GM12875 (cell line): ENCODE measurements at regions not wholly inside any gene's neighbourhood (a gene's known extent, or its start where the extent isn't known, plus 50 kb on each side); places are given as distances from the start of the nearest gene placed in this dataset.

ENCODE experiments used
- H3K4me3 ChIP-seq: one replicate; pipeline ENCODE4 v1.5.1; 2011; ENCODE audit warnings: low read depth, low read length, control low read depth
- TF ChIP-seq, protein P1 (sequence below): IDR thresholded peaks from 2 replicates; pipeline ENCODE4 v1.5.1; 2011; ENCODE audit warnings: low read depth, mild to moderate bottlenecking, control low read depth, inconsistent platforms, low read length, moderate library complexity, borderline replicate concordance; ENCODE audit not compliant: insufficient read depth

DNA sequence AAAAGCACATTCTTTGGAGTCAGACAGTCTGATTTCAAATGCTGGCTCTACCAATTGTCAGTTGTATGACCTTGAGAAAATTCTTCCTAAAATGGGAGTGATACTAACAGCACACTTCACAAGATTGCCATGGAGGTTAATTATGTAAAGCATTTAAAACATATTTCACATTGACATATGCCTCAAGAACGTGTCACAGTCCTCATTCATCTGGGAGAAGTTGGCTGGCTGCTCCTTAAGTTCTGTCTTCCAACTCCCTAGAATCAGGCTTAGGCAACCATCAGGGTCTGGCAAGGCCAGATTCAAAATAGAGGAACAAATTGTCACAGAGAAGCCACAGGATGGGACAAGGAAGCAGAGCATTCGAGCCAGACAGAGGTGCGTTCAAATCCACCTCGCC, 228.0 kb upstream of the RND3 start:
- H3K4me3 ChIP-seq = no peak overlapping the region
- TF ChIP-seq, protein P1, sequence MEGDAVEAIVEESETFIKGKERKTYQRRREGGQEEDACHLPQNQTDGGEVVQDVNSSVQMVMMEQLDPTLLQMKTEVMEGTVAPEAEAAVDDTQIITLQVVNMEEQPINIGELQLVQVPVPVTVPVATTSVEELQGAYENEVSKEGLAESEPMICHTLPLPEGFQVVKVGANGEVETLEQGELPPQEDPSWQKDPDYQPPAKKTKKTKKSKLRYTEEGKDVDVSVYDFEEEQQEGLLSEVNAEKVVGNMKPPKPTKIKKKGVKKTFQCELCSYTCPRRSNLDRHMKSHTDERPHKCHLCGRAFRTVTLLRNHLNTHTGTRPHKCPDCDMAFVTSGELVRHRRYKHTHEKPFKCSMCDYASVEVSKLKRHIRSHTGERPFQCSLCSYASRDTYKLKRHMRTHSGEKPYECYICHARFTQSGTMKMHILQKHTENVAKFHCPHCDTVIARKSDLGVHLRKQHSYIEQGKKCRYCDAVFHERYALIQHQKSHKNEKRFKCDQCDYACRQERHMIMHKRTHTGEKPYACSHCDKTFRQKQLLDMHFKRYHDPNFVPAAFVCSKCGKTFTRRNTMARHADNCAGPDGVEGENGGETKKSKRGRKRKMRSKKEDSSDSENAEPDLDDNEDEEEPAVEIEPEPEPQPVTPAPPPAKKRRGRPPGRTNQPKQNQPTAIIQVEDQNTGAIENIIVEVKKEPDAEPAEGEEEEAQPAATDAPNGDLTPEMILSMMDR = no peak

GRCh38 chr2:150710916-150711315, 223.4 kb upstream of the RND3 start:
- no peak overlapping the region for H3K4me3 ChIP-seq
- TF ChIP-seq, protein P1 = no peak

- TF ChIP-seq, protein P1 = no peak
- H3K4me3 ChIP-seq = no peak overlapping the region
Observed at GRCh38 chr2:150710041-150710440, 222.6 kb upstream of the RND3 start.

DNA sequence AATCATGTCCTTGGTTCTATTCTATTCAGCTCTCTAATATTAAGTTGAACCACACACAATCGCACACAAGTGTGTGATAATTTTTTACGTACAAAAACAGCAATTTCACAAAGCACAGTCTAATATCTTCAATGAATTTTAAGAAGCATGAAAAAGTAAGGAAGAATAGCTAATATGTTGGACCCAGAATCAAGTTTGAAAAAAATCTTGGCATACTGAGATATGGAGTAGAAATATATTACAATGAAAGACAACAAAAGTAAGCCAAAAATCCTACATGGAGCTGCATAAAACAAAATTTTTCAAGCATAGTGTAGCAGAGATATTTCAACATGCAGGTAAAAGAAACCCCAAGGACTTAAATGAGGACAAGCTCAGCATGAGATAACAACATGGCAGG, 219.1 kb upstream of the RND3 start:
- no peak overlapping the region for H3K4me3 ChIP-seq
- TF ChIP-seq, protein P1 = no peak

DNA sequence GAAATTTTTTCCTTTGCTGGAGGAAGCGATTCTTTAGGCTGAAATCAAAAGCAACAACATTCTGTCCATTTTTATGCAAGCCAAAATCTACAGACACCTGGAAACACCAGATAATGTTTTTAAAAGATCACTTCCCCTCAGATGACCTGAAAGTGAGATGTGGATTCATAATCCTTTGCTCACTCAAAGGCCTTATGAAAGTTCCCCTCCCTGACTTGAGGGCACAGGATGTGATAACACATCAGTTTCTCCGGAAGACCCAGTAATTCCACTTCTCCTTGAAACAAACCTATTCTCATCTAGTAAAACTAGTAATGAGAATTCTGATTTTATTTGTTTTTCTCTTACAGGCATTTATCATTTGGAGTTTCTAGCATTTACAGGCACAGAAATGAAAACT, 218.3 kb upstream of the RND3 start:
- TF ChIP-seq, protein P1 = no peak
- H3K4me3 ChIP-seq = no peak overlapping the region

DNA sequence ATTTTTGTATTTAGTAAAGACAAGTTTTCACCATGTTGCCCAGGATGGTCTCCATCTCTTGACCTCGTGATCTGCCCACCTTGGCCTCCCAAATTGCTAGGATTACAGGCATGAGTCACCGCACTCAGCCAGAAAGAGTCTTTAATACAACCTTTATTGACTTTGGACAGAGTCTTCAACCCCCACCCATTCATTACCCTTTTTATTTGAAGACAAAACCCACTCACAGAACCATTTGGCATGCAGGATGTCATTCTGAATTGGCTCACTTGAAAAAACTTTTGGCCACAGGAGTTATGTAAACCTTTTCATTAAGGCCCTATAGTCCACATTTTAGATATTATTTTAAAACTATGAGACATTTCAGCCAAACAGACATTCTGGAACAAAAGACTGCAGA, 217.9 kb upstream of the RND3 start:
- TF ChIP-seq, protein P1 = no peak
- H3K4me3 ChIP-seq = no peak overlapping the region

GRCh38 chr2:150702791-150703190, 215.3 kb upstream of the RND3 start:
- TF ChIP-seq, protein P1 = no peak
- H3K4me3 ChIP-seq = no peak overlapping the region
